ENCODE measurements at regions not wholly inside any gene's neighbourhood (a gene's known extent, or its start where the extent isn't known, plus 50 kb on each side); places are given as distances from the start of the nearest gene placed in this dataset.
"Not testable (repeated sequence)": the region's sequence is repeated elsewhere in the genome, so short reads cannot be mapped to it uniquely, and the experiment has no call there.

DNA sequence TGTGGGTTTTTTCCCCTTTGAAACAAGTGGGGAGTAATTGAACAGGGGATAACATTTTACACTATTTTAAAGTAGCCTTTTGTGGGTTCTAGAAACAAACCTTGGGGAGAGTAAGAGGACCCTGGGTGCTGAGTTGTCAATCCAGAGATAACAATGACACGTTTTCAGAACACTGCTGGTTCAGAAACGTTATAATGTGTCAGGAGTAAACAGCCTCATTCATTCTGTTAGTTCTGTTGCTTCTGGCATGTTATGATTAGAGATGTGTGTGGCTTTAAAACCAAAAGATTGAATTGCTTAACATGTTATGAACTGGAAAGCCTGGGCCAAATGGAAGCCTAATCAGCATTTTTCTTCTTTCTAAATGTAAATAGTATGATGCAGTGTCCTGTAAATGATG lies 680.5 kb upstream of the NOVA1 start:
- Histone ChIP-seq H3K36me3 (ENCODE audit: control insufficient read depth in 3 of 3, insufficient read depth in 3 of 3, low read length in 3 of 3) (no peaks in the 10 kb centered on the region), H3K4me3 (ENCODE audit: low read length in 3 of 3) (no peak overlapping the region), H3K27ac (ENCODE audit: low read depth, low read length) (no peak overlapping the region), H3K9me3 (ENCODE audit: control insufficient read depth in 3 of 3, low read length in 3 of 3) (no peaks in the 10 kb centered on the region), H3K4me1 (ENCODE audit: control insufficient read depth in 3 of 3, insufficient read depth in 3 of 3, low read length in 3 of 3) (no peaks in the 10 kb centered on the region), H3K9ac (ENCODE audit: low read depth in 1 of 3, low read length in 3 of 3) (no peak overlapping the region), H3K27me3 (ENCODE audit: control insufficient read depth in 3 of 3, insufficient read depth in 3 of 3, low read length in 3 of 3) (no peaks in the 10 kb centered on the region)

DNA sequence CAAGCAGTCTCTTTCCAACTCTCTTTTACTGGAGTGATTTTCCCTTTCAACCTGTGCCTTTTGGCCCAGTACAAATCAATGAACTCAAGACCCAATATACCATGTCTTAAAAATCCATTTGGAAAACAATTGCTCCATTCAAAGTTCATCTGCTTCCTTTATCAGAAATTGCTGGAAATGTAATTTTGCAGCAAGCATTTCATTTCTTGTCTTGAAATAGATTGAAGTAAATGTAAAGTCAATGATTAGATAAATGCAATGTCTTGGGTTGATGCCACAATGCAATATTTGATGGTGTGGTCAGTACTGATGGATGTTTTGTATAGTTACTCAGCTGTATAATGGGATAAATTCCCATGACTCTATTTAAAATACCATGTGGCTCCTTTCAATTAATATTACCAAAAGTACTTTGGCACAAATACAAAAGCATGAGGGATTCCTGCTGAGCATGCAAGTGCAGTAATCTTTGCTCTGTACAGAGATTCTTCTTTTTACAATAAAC lies 707.7 kb upstream of the NOVA1 start:
- Histone ChIP-seq H3K9ac (ENCODE audit: low read depth in 1 of 3, low read length in 3 of 3) (no peak overlapping the region), H3K4me1 (ENCODE audit: control insufficient read depth in 3 of 3, insufficient read depth in 3 of 3, low read length in 3 of 3) (no peaks in the 10 kb centered on the region), H3K4me3 (ENCODE audit: low read length in 3 of 3) (no peak overlapping the region), H3K27ac (ENCODE audit: low read depth, low read length) (no peak overlapping the region), H3K27me3 (ENCODE audit: control insufficient read depth in 3 of 3, insufficient read depth in 3 of 3, low read length in 3 of 3) (no peaks in the 10 kb centered on the region), H3K9me3 (ENCODE audit: control insufficient read depth in 3 of 3, low read length in 3 of 3) (peaks cover 0 to 3% (median 0%) of the 10 kb centered on the region in 3 donors), H3K36me3 (ENCODE audit: control insufficient read depth in 3 of 3, insufficient read depth in 3 of 3, low read length in 3 of 3) (no peaks in the 10 kb centered on the region)

DNA sequence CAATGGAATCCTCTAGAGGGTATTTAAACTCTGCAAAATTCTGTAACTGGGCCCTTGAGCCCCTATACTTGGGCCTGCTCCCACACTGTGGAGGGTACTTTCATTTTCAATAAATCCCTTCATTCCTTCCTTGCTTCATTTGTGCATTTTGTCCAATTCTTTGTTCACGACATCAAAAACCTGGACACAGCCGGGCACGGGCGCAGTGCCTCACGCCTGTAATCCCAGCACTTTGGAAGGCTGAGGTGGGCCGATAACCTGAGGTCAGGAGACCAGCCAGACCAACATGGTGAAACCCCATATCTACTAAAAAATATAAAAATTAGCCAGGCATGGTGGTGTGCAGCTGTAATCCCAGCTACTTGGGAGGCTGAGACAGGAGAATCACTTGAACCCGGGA lies 714.9 kb upstream of the NOVA1 start:
- not testable (repeated sequence) for H3K9ac ChIP-seq (ENCODE audit: low read depth in 1 of 3, low read length in 3 of 3); H3K27ac ChIP-seq (ENCODE audit: low read depth, low read length); H3K27me3 ChIP-seq (ENCODE audit: control insufficient read depth in 3 of 3, insufficient read depth in 3 of 3, low read length in 3 of 3); H3K4me3 ChIP-seq (ENCODE audit: low read length in 3 of 3); H3K36me3 ChIP-seq (ENCODE audit: control insufficient read depth in 3 of 3, insufficient read depth in 3 of 3, low read length in 3 of 3); H3K4me1 ChIP-seq (ENCODE audit: control insufficient read depth in 3 of 3, insufficient read depth in 3 of 3, low read length in 3 of 3); H3K9me3 ChIP-seq (ENCODE audit: control insufficient read depth in 3 of 3, low read length in 3 of 3)

DNA sequence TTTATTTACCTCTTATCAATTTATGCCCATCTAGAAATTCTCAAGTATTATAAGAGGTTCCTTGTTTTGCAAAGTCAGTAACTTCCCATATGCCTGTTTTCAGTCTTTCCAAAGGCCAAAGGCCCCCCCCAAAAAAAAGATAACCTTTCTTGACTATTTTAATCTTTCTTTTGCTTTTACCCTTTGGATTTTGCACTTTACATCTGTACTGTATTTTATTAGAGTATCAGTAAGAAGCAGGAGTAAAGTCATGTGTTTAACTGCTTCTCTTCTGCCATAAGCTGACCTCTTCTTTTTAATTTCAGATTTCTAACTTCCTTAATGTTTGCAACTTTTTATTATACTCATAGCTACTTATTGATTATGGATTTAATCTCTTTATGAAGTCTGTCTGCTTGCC lies 716.4 kb upstream of the NOVA1 start:
- no peaks in the 10 kb centered on the region for H3K4me1 ChIP-seq (ENCODE audit: control insufficient read depth in 3 of 3, insufficient read depth in 3 of 3, low read length in 3 of 3)
- H3K9ac ChIP-seq (ENCODE audit: low read depth in 1 of 3, low read length in 3 of 3): no peak overlapping the region
- no peaks in the 10 kb centered on the region for H3K36me3 ChIP-seq (ENCODE audit: control insufficient read depth in 3 of 3, insufficient read depth in 3 of 3, low read length in 3 of 3)
- H3K9me3 ChIP-seq (ENCODE audit: control insufficient read depth in 3 of 3, low read length in 3 of 3): no peaks in the 10 kb centered on the region
- no peaks in the 10 kb centered on the region for H3K27me3 ChIP-seq (ENCODE audit: control insufficient read depth in 3 of 3, insufficient read depth in 3 of 3, low read length in 3 of 3)
- no peak overlapping the region for H3K27ac ChIP-seq (ENCODE audit: low read depth, low read length)
- H3K4me3 ChIP-seq (ENCODE audit: low read length in 3 of 3): no peak overlapping the region

DNA sequence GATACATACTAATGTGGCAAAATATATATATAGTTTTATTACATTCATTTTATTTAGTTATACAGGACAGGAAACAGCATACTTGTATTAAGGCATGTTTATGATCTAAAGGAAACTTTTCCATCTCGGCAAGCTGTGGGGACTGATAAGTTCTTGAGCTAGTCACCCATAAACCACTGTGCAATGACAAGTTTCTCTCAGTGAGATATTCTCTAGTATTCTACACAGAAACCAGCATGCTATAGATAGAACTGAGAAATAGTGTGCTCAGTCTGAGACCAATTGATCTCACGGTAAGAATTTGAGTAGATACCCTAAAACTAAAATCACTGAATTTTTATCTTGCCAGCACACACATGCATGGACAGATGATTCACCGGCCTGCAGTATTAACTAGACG lies 717.6 kb upstream of the NOVA1 start:
- Histone ChIP-seq H3K9ac (ENCODE audit: low read depth in 1 of 3, low read length in 3 of 3) (no peak overlapping the region), H3K27ac (ENCODE audit: low read depth, low read length) (no peak overlapping the region), H3K4me3 (ENCODE audit: low read length in 3 of 3) (no peak overlapping the region), H3K4me1 (ENCODE audit: control insufficient read depth in 3 of 3, insufficient read depth in 3 of 3, low read length in 3 of 3) (no peaks in the 10 kb centered on the region), H3K9me3 (ENCODE audit: control insufficient read depth in 3 of 3, low read length in 3 of 3) (no peaks in the 10 kb centered on the region), H3K27me3 (ENCODE audit: control insufficient read depth in 3 of 3, insufficient read depth in 3 of 3, low read length in 3 of 3) (no peaks in the 10 kb centered on the region), H3K36me3 (ENCODE audit: control insufficient read depth in 3 of 3, insufficient read depth in 3 of 3, low read length in 3 of 3) (no peaks in the 10 kb centered on the region)

DNA sequence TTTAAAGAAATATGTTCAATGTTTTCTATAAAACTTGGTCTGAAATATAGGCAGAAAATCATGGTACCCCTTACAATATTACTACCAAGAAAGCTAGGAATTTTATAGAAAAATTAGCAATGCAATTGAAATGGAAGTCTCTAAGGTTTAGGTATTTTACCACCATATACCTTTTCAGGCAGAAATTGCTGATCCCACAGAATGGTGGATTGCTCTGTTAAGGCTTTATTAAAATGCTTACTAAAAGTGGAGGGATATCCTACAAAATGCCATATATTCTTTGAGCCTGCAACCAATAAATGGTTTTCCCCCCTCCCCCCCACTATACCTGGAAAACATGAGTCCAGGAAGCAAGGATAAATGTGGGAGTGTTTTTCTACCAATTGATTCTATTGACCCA lies 718.1 kb upstream of the NOVA1 start:
- no peaks in the 10 kb centered on the region for H3K9me3 ChIP-seq (ENCODE audit: control insufficient read depth in 3 of 3, low read length in 3 of 3)
- no peaks in the 10 kb centered on the region for H3K36me3 ChIP-seq (ENCODE audit: control insufficient read depth in 3 of 3, insufficient read depth in 3 of 3, low read length in 3 of 3)
- no peaks in the 10 kb centered on the region for H3K27me3 ChIP-seq (ENCODE audit: control insufficient read depth in 3 of 3, insufficient read depth in 3 of 3, low read length in 3 of 3)
- H3K9ac ChIP-seq (ENCODE audit: low read depth in 1 of 3, low read length in 3 of 3): no peak overlapping the region
- no peaks in the 10 kb centered on the region for H3K4me1 ChIP-seq (ENCODE audit: control insufficient read depth in 3 of 3, insufficient read depth in 3 of 3, low read length in 3 of 3)
- H3K4me3 ChIP-seq (ENCODE audit: low read length in 3 of 3): no peak overlapping the region
- no peak overlapping the region for H3K27ac ChIP-seq (ENCODE audit: low read depth, low read length)

DNA sequence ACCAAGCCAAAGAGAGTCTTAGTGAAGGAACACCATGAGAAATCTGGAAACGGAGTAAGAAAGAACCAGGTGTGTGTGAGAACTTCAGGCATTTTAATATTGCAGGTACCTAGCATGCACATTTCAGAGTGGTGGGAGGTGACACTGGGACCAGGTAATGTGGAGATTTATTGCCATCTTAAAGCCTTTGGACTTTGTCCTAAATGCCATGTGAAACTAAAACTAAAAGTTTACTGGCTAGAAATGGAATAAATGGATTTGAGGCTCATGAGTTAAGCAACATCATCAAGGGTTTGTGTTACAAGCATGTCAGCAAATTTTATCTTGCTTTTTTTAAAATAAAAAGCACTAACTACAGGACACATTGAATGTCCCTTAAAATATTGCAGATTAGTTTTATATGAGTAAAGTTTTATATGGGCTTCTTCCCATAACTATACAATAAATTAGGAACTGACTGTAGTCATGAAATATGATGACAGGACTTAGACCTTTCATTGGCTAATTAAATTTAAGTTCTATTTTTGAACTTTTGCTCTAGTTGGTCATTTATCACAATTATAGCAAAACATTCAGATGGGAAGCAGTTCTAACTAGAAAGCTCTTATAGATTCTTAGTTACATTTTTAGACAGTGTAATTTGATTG lies 721.1 kb upstream of the NOVA1 start:
- Histone ChIP-seq H3K9ac (ENCODE audit: low read depth in 1 of 3, low read length in 3 of 3) (no peak overlapping the region), H3K27me3 (ENCODE audit: control insufficient read depth in 3 of 3, insufficient read depth in 3 of 3, low read length in 3 of 3) (no peaks in the 10 kb centered on the region), H3K9me3 (ENCODE audit: control insufficient read depth in 3 of 3, low read length in 3 of 3) (no peaks in the 10 kb centered on the region), H3K27ac (ENCODE audit: low read depth, low read length) (no peak overlapping the region), H3K4me3 (ENCODE audit: low read length in 3 of 3) (no peak overlapping the region), H3K36me3 (ENCODE audit: control insufficient read depth in 3 of 3, insufficient read depth in 3 of 3, low read length in 3 of 3) (no peaks in the 10 kb centered on the region), H3K4me1 (ENCODE audit: control insufficient read depth in 3 of 3, insufficient read depth in 3 of 3, low read length in 3 of 3) (no peaks in the 10 kb centered on the region)

DNA sequence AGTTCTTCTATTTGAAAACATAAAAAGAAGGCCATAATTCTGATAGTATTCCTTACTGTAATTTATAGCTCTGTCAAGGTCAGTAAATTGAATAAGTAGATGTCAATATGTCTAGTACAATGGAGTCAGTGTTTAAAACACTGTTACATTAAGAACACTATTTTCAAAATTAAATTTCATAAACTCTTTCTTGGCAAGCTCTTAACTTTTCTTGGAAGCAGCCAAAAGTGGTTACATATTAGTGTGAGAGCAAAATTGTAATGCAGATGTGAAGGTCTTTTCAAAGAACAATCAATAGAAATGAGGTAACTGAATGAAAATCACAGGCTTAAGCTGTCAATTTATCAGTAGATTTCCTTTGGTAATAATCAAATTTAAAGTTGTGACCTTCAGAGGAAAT lies 722.4 kb upstream of the NOVA1 start:
- Histone ChIP-seq H3K9me3 (ENCODE audit: control insufficient read depth in 3 of 3, low read length in 3 of 3) (no peaks in the 10 kb centered on the region), H3K9ac (ENCODE audit: low read depth in 1 of 3, low read length in 3 of 3) (no peak overlapping the region)

DNA sequence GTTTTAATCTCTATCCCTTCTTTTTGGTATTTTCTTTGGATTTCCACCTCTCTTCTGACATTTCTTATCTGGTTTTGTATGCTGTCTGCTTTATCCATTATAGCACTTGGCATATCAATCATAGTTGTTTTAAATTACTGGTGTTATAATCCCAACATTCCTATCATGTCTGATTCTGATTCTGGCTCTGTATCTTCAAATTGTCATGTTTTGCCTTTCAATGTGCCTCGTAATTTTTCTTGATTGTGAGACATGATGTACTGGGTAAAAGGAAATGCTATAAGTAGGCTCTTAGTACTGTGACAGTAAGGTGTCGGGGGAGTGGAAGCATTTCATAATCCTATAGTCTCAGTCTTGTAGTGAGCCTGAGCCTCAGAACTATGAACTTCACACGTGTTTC lies 729.3 kb upstream of the NOVA1 start:
- H3K9me3 ChIP-seq (ENCODE audit: control insufficient read depth in 3 of 3, low read length in 3 of 3): no peaks in the 10 kb centered on the region
- H3K9ac ChIP-seq (ENCODE audit: low read depth in 1 of 3, low read length in 3 of 3): no peak overlapping the region
- no peak overlapping the region for H3K4me3 ChIP-seq (ENCODE audit: low read length in 3 of 3)
- H3K36me3 ChIP-seq (ENCODE audit: control insufficient read depth in 3 of 3, insufficient read depth in 3 of 3, low read length in 3 of 3): no peaks in the 10 kb centered on the region
- no peaks in the 10 kb centered on the region for H3K4me1 ChIP-seq (ENCODE audit: control insufficient read depth in 3 of 3, insufficient read depth in 3 of 3, low read length in 3 of 3)
- no peaks in the 10 kb centered on the region for H3K27me3 ChIP-seq (ENCODE audit: control insufficient read depth in 3 of 3, insufficient read depth in 3 of 3, low read length in 3 of 3)
- no peak overlapping the region for H3K27ac ChIP-seq (ENCODE audit: low read depth, low read length)

More for the DNA sequence above, 722.4 kb upstream of the NOVA1 start:
- H3K27ac ChIP-seq (ENCODE audit: low read depth, low read length): no peak overlapping the region
- no peaks in the 10 kb centered on the region for H3K4me1 ChIP-seq (ENCODE audit: control insufficient read depth in 3 of 3, insufficient read depth in 3 of 3, low read length in 3 of 3)
- H3K27me3 ChIP-seq (ENCODE audit: control insufficient read depth in 3 of 3, insufficient read depth in 3 of 3, low read length in 3 of 3): no peaks in the 10 kb centered on the region
- no peaks in the 10 kb centered on the region for H3K36me3 ChIP-seq (ENCODE audit: control insufficient read depth in 3 of 3, insufficient read depth in 3 of 3, low read length in 3 of 3)
- no peak overlapping the region for H3K4me3 ChIP-seq (ENCODE audit: low read length in 3 of 3)

DNA sequence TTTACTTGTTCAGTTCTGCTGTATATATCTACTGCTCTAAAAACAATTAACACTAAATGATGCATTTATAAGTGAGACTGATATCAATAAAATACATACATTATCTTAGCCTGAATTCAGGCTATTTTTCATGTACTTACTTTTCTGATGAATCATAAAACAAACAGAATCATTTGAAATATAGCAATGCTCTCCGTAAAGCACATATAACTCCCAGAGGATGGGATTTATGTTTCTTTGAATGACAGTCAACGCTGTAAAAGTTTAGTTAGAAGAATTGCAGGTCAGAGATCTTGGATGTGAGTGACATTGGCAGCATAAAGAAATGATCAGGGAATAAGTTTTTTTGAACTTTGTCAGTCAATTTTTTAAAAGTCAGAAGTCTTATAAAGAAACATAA lies 740.2 kb upstream of the NOVA1 start:
- Histone ChIP-seq H3K27ac (ENCODE audit: low read depth, low read length) (no peak overlapping the region), H3K9ac (ENCODE audit: low read depth in 1 of 3, low read length in 3 of 3) (no peak overlapping the region), H3K27me3 (ENCODE audit: control insufficient read depth in 3 of 3, insufficient read depth in 3 of 3, low read length in 3 of 3) (no peaks in the 10 kb centered on the region), H3K4me3 (ENCODE audit: low read length in 3 of 3) (no peak overlapping the region), H3K9me3 (ENCODE audit: control insufficient read depth in 3 of 3, low read length in 3 of 3) (no peaks in the 10 kb centered on the region), H3K36me3 (ENCODE audit: control insufficient read depth in 3 of 3, insufficient read depth in 3 of 3, low read length in 3 of 3) (no peaks in the 10 kb centered on the region), H3K4me1 (ENCODE audit: control insufficient read depth in 3 of 3, insufficient read depth in 3 of 3, low read length in 3 of 3) (no peaks in the 10 kb centered on the region)

All from skeletal muscle tissue (tissue), 3 donors.